Prostate gland (tissue), 2 donors: ENCODE measurements at regions not wholly inside any gene's neighbourhood (a gene's known extent, or its start where the extent isn't known, plus 50 kb on each side); places are given as distances from the start of the nearest gene placed in this dataset.

Experiments used
- DNase-seq: peaks from one replicate; pipeline ENCODE4 v3.0.0-alpha.2; 2019; ENCODE audit warnings: low spot score
- H3K27ac ChIP-seq, 2 donors: fragments of 200-600 bp; sonication (generic); 2 replicates each; pipeline ENCODE4 v1.5.1; 2017 to 2019
- H3K27me3 ChIP-seq: fragments of 200-600 bp; sonication (generic); replicated peaks from 2 replicates; pipeline ENCODE4 v1.5.1; 2019; ENCODE audit not compliant: insufficient read depth
- H3K36me3 ChIP-seq, 2 donors: fragments of 200-600 bp; sonication (generic); 1 replicate in 1 of 2; 2 replicates in 1 of 2; pipeline versions ENCODE4 v1.5.1 to v1.8.1; 2017 to 2019
- H3K4me1 ChIP-seq: fragments of 200-600 bp; sonication (generic); replicated peaks from 2 replicates; pipeline ENCODE4 v1.5.1; 2019
- H3K4me3 ChIP-seq, 2 donors: fragments of 200-600 bp; sonication (generic); 2 replicates each; pipeline ENCODE4 v1.5.1; 2017 to 2019
- H3K9me3 ChIP-seq: fragments of 200-600 bp; sonication (generic); 2 replicates; pipeline ENCODE4 v1.5.1; 2017
- CTCF ChIP-seq, 4 experiments: fragments of 200-600 bp in 2 of 4; fragments of 450-650 bp in 2 of 4; sonication (generic) in 2 of 4; IDR thresholded peaks; 1 replicate in 3 of 4; 2 replicates in 1 of 4; pipeline ENCODE4 v1.5.1; 2016 to 2019; ENCODE audit warnings: antibody characterized with exemption in 4 of 4, mild to moderate bottlenecking in 2 of 4, moderate library complexity in 2 of 4
- POLR2A ChIP-seq: fragments of 450-650 bp; IDR thresholded peaks from one replicate; pipeline ENCODE4 v1.6.1; 2016; ENCODE audit warnings: antibody characterized with exemption, mild to moderate bottlenecking
- POLR2AphosphoS5 ChIP-seq: sonication (generic); formaldehyde crosslinking; IDR thresholded peaks from one replicate; pipeline ENCODE4 v1.6.1; 2017; ENCODE audit warnings: antibody characterized with exemption
- WGBS: methylation state at CpG from one replicate; pipeline ENCODE4 v1.1.5; 2018; 5-methylcytosine and 5-hydroxymethylcytosine counted together
- intact Hi-C: fragments of 100-400 bp; cut with DNase I; formaldehyde crosslinking; loops from one replicate; pipeline ENCODE4 v1.14.2; 2022

GRCh38 chr7:86164827-86165226 is 478.9 kb upstream of the GRM3 start:
- H3K9me3 ChIP-seq: no peaks in the 10 kb centered on the region
- DNase-seq: no peak
- no peak overlapping the region for H3K27ac ChIP-seq
- intact Hi-C loops: no loop called here
- H3K36me3 ChIP-seq: no peaks in the 10 kb centered on the region
- WGBS: 81% methylated on average over 1 of the region's 1 CpG
- no peaks in the 10 kb centered on the region for H3K27me3 ChIP-seq
- no peak overlapping the region for H3K4me3 ChIP-seq
- H3K4me1 ChIP-seq: no peaks in the 10 kb centered on the region
- TF ChIP-seq CTCF (IDR thresholded peaks at IDR 0.05) (no peak), POLR2A (no peak), POLR2AphosphoS5 (no peak)

- Histone ChIP-seq H3K4me3 (no peak overlapping the region), H3K27me3 (no peaks in the 10 kb centered on the region), H3K36me3 (no peaks in the 10 kb centered on the region), H3K4me1 (no peaks in the 10 kb centered on the region), H3K27ac (no peak overlapping the region), H3K9me3 (no peaks in the 10 kb centered on the region)
- DNase-seq: no peak
- WGBS: 94% methylated on average over 4 of the region's 4 CpGs
- intact Hi-C loops: no loop called here
- TF ChIP-seq CTCF (IDR thresholded peaks at IDR 0.05) (no peak), POLR2A (no peak), POLR2AphosphoS5 (no peak)
Measured at GRCh38 chr7:86158111-86158510, 485.6 kb upstream of the GRM3 start.

GRCh38 chr7:86155623-86156022 is 488.1 kb upstream of the GRM3 start:
- no peaks in the 10 kb centered on the region for H3K27me3 ChIP-seq
- WGBS: 94% methylated on average over 2 of the region's 2 CpGs
- H3K4me1 ChIP-seq: no peaks in the 10 kb centered on the region
- no peaks in the 10 kb centered on the region for H3K36me3 ChIP-seq
- no peak overlapping the region for H3K27ac ChIP-seq
- intact Hi-C loops: no loop called here
- H3K9me3 ChIP-seq: no peaks in the 10 kb centered on the region
- no peak for TF ChIP-seq POLR2AphosphoS5
- no peak for TF ChIP-seq POLR2A
- TF ChIP-seq CTCF (IDR thresholded peaks at IDR 0.05): no peak
- DNase-seq: no peak
- no peak overlapping the region for H3K4me3 ChIP-seq

- WGBS: 76% methylated on average over 2 of the region's 2 CpGs
- TF ChIP-seq POLR2AphosphoS5: no peak
- TF ChIP-seq CTCF (IDR thresholded peaks at IDR 0.05): no peak
- TF ChIP-seq POLR2A: no peak
- no peak for DNase-seq
- Histone ChIP-seq H3K27me3 (no peaks in the 10 kb centered on the region), H3K36me3 (no peaks in the 10 kb centered on the region), H3K4me1 (no peaks in the 10 kb centered on the region), H3K27ac (no peak overlapping the region), H3K9me3 (no peaks in the 10 kb centered on the region), H3K4me3 (no peak overlapping the region)
- intact Hi-C loops: no loop called here
Measured at GRCh38 chr7:86152926-86153325, 490.8 kb upstream of the GRM3 start.

GRCh38 chr7:86149024-86149665 is 494.6 kb upstream of the GRM3 start:
- 45% methylated on average over 4 of the region's 4 CpGs for WGBS
- Histone ChIP-seq H3K9me3 (no peaks in the 10 kb centered on the region), H3K4me3 (no peak overlapping the region), H3K36me3 (no peaks in the 10 kb centered on the region), H3K4me1 (no peaks in the 10 kb centered on the region), H3K27me3 (no peaks in the 10 kb centered on the region), H3K27ac (no peak overlapping the region)
- no peak for DNase-seq
- intact Hi-C loops: no loop called here
- no peak for TF ChIP-seq POLR2AphosphoS5
- no peak for TF ChIP-seq POLR2A
- no peak for TF ChIP-seq CTCF (IDR thresholded peaks at IDR 0.05)
